Endodermal cell (in vitro differentiated cells): ENCODE measurements at regions not wholly inside any gene's neighbourhood (a gene's known extent, or its start where the extent isn't known, plus 50 kb on each side); places are given as distances from the start of the nearest gene placed in this dataset.

Source experiments
- DNase-seq: peaks from one replicate; pipeline ENCODE4 v3.0.0-alpha.2; 2017
- H3K27ac ChIP-seq: 2 replicates; pipeline ENCODE4 v1.5.1; 2013; ENCODE audit warnings: mild to moderate bottlenecking, low read depth, low read length, moderate library complexity
- H3K27me3 ChIP-seq: 2 replicates; pipeline ENCODE4 v1.6.1; 2013; ENCODE audit warnings: mild to moderate bottlenecking, low read length, moderate library complexity; ENCODE audit not compliant: insufficient read depth, control insufficient read depth, poor library complexity, severe bottlenecking
- H3K36me3 ChIP-seq: 2 replicates; pipeline ENCODE4 v1.7.0; 2013; ENCODE audit warnings: mild to moderate bottlenecking, low read length, moderate library complexity; ENCODE audit not compliant: control insufficient read depth, insufficient read depth
- H3K4me1 ChIP-seq: one replicate; pipeline ENCODE4 v1.7.0; 2013; ENCODE audit warnings: low read length; ENCODE audit not compliant: control insufficient read depth, insufficient read depth
- H3K4me3 ChIP-seq: 2 replicates; pipeline ENCODE4 v1.5.1; 2013; ENCODE audit warnings: mild to moderate bottlenecking, low read length, moderate library complexity
- H3K9ac ChIP-seq: 2 replicates; pipeline ENCODE4 v1.6.1; 2013; ENCODE audit warnings: mild to moderate bottlenecking, low read length, moderate library complexity; ENCODE audit not compliant: poor library complexity, severe bottlenecking; ENCODE audit errors: extremely low read depth
- H3K9me3 ChIP-seq: 2 replicates; pipeline ENCODE4 v1.6.1; 2013; ENCODE audit warnings: mild to moderate bottlenecking, low read length, moderate library complexity; ENCODE audit not compliant: control insufficient read depth
- H3K27ac Mint-ChIP-seq: 2 replicates; pipeline ENCODE4 v1.8.0; 2020; ENCODE audit warnings: mixed read lengths
- H3K27me3 Mint-ChIP-seq: 2 replicates; pipeline ENCODE4 v1.8.0; 2021; ENCODE audit warnings: mild to moderate bottlenecking, mixed read lengths; ENCODE audit not compliant: insufficient read depth
- H3K36me3 Mint-ChIP-seq: 2 replicates; pipeline ENCODE4 v1.8.0; 2020; ENCODE audit warnings: low read depth, mixed read lengths
- H3K4me1 Mint-ChIP-seq: 2 replicates; pipeline ENCODE4 v1.8.0; 2020; ENCODE audit warnings: mixed read lengths
- H3K4me3 Mint-ChIP-seq: 2 replicates; pipeline ENCODE4 v1.8.0; 2020; ENCODE audit warnings: mild to moderate bottlenecking, moderate library complexity, mixed read lengths
- H3K9me3 Mint-ChIP-seq: 2 replicates; pipeline ENCODE4 v1.8.0; 2020; ENCODE audit warnings: mild to moderate bottlenecking, mixed read lengths
- WGBS, 2 experiments: methylation state at CpG; one replicate each; pipeline versions ENCODE4 v1.1.5 to v1.1.7; 2013; ENCODE audit warnings: missing lambda C conversion rate in 2 of 2, mixed read lengths in 1 of 2; ENCODE audit not compliant: insufficient coverage in 1 of 2, insufficient read length in 1 of 2; 5-methylcytosine and 5-hydroxymethylcytosine counted together
- TF ChIP-seq, protein P1 (sequence below): fragments of 200-600 bp; sonication (generic); conservative IDR thresholded peaks from 2 replicates; pipeline ENCODE4 v1.5.0; 2021; ENCODE audit warnings: antibody characterized with exemption, mild to moderate bottlenecking

GRCh38 chr20:6311097-6311496, 188.3 kb upstream of the FERMT1 start:
- DNase-seq, result no peak
- Mint-ChIP-seq H3K27ac (no peak overlapping the region), H3K36me3 (no peaks in the 10 kb centered on the region), H3K27me3 (peaks cover 3% of the 10 kb centered on the region), H3K4me1 (peaks cover 5% of the 10 kb centered on the region), H3K9me3 (peaks cover 17% of the 10 kb centered on the region), H3K4me3 (no peak overlapping the region)
- WGBS, 2 experiments, result 90% methylated on average over 1 of the region's 1 CpG; no CpG with 5 or more reads in 1 of the 2 experiments
- H3K27ac ChIP-seq, result no peak overlapping the region
- no peaks in the 10 kb centered on the region for H3K4me1 ChIP-seq
- no peaks in the 10 kb centered on the region for H3K27me3 ChIP-seq
- peaks cover 6% of the 10 kb centered on the region for H3K9me3 ChIP-seq
- H3K9ac ChIP-seq, result no peak overlapping the region
- no peaks in the 10 kb centered on the region for H3K36me3 ChIP-seq
- TF ChIP-seq, protein P1, sequence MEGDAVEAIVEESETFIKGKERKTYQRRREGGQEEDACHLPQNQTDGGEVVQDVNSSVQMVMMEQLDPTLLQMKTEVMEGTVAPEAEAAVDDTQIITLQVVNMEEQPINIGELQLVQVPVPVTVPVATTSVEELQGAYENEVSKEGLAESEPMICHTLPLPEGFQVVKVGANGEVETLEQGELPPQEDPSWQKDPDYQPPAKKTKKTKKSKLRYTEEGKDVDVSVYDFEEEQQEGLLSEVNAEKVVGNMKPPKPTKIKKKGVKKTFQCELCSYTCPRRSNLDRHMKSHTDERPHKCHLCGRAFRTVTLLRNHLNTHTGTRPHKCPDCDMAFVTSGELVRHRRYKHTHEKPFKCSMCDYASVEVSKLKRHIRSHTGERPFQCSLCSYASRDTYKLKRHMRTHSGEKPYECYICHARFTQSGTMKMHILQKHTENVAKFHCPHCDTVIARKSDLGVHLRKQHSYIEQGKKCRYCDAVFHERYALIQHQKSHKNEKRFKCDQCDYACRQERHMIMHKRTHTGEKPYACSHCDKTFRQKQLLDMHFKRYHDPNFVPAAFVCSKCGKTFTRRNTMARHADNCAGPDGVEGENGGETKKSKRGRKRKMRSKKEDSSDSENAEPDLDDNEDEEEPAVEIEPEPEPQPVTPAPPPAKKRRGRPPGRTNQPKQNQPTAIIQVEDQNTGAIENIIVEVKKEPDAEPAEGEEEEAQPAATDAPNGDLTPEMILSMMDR, result no peak
- H3K4me3 ChIP-seq, result no peak overlapping the region

- no peak overlapping the region for H3K4me3 ChIP-seq
- no peaks in the 10 kb centered on the region for H3K9me3 ChIP-seq
- H3K27me3 ChIP-seq, result no peaks in the 10 kb centered on the region
- no peak overlapping the region for H3K9ac ChIP-seq
- DNase-seq, result no peak
- TF ChIP-seq, protein P1, result no peak
- H3K27me3 Mint-ChIP-seq, result peaks cover 3% of the 10 kb centered on the region
- H3K4me1 Mint-ChIP-seq, result peaks cover 5% of the 10 kb centered on the region
- peaks cover 2% of the 10 kb centered on the region for H3K9me3 Mint-ChIP-seq
- H3K27ac ChIP-seq, result no peak overlapping the region
- H3K4me1 ChIP-seq, result no peaks in the 10 kb centered on the region
- no peak overlapping the region for H3K27ac Mint-ChIP-seq
- no peaks in the 10 kb centered on the region for H3K36me3 Mint-ChIP-seq
- H3K4me3 Mint-ChIP-seq, result no peak overlapping the region
- H3K36me3 ChIP-seq, result no peaks in the 10 kb centered on the region
Measured at GRCh38 chr20:6305536-6305935, 182.7 kb upstream of the FERMT1 start.

GRCh38 chr20:6302041-6302440, 179.2 kb upstream of the FERMT1 start:
- H3K27me3 ChIP-seq, result no peaks in the 10 kb centered on the region
- 73% methylated on average over 3 of the region's 3 CpGs; no CpG with 5 or more reads in 1 of the 2 experiments for WGBS, 2 experiments

More at GRCh38 chr20:6302041-6302440, 179.2 kb upstream of the FERMT1 start:
- H3K36me3 Mint-ChIP-seq, result no peaks in the 10 kb centered on the region
- peaks cover 5% of the 10 kb centered on the region for H3K4me1 Mint-ChIP-seq
- H3K27ac Mint-ChIP-seq, result no peak overlapping the region
- Histone ChIP-seq H3K4me1 (no peaks in the 10 kb centered on the region), H3K4me3 (no peak overlapping the region), H3K36me3 (no peaks in the 10 kb centered on the region), H3K27ac (no peak overlapping the region), H3K9me3 (no peaks in the 10 kb centered on the region), H3K9ac (no peak overlapping the region)
- H3K4me3 Mint-ChIP-seq, result no peak overlapping the region
- no peak for DNase-seq
- no peaks in the 10 kb centered on the region for H3K27me3 Mint-ChIP-seq
- TF ChIP-seq, protein P1, result no peak
- peaks cover 2% of the 10 kb centered on the region for H3K9me3 Mint-ChIP-seq
